Esophagus squamous epithelium (tissue), 4 donors: ENCODE measurements at regions not wholly inside any gene's neighbourhood (a gene's known extent, or its start where the extent isn't known, plus 50 kb on each side); places are given as distances from the start of the nearest gene placed in this dataset.

Experiments
- POLR2A ChIP-seq, 4 donors: fragments of 450-650 bp; IDR thresholded peaks; one replicate each; pipeline ENCODE4 v1.6.1; 2017; ENCODE audit warnings: antibody characterized with exemption in 4 of 4, mild to moderate bottlenecking in 4 of 4, moderate library complexity in 3 of 4
- TF ChIP-seq, protein P1 (sequence below), 6 experiments: fragments of 450-650 bp in 4 of 6; fragments of 200-600 bp in 2 of 6; sonication (generic) in 2 of 6; IDR thresholded peaks; one replicate each; pipeline ENCODE4 v1.5.1; 2016 to 2019; ENCODE audit warnings: antibody characterized with exemption in 6 of 6, mild to moderate bottlenecking in 4 of 6, moderate library complexity in 4 of 6

DNA sequence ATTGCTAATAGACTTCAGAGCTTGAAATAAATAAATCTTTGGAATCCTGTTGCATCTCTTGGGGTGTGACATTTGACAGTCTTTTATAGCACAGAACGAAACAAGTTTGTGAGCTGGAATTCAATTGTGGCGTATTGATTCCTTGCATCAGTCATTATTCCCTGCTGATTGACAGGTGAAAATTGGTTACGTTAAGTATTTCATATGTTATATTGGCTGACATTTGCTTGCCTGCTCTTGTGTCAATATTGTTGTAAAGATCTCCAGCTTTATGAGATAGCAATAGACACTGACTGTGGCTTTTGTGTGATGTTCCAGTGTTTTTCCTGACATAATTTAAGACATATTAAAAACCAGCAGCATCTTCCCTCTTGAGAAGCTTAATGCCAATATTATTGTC, 644.4 kb upstream of the FAM241A start:
- TF ChIP-seq, protein P1, sequence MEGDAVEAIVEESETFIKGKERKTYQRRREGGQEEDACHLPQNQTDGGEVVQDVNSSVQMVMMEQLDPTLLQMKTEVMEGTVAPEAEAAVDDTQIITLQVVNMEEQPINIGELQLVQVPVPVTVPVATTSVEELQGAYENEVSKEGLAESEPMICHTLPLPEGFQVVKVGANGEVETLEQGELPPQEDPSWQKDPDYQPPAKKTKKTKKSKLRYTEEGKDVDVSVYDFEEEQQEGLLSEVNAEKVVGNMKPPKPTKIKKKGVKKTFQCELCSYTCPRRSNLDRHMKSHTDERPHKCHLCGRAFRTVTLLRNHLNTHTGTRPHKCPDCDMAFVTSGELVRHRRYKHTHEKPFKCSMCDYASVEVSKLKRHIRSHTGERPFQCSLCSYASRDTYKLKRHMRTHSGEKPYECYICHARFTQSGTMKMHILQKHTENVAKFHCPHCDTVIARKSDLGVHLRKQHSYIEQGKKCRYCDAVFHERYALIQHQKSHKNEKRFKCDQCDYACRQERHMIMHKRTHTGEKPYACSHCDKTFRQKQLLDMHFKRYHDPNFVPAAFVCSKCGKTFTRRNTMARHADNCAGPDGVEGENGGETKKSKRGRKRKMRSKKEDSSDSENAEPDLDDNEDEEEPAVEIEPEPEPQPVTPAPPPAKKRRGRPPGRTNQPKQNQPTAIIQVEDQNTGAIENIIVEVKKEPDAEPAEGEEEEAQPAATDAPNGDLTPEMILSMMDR (IDR thresholded peaks at IDR 0.05) = no peak
- TF ChIP-seq POLR2A (IDR thresholded peaks at IDR 0.05) = no peak
